DMS53 (cell line): ENCODE measurements at regions not wholly inside any gene's neighbourhood (a gene's known extent, or its start where the extent isn't known, plus 50 kb on each side); places are given as distances from the start of the nearest gene placed in this dataset.

Source experiments
- DNase-seq: peaks from one replicate; lab custom pipeline; 2025; lab: John Stamatoyannopoulos, UW

DNA sequence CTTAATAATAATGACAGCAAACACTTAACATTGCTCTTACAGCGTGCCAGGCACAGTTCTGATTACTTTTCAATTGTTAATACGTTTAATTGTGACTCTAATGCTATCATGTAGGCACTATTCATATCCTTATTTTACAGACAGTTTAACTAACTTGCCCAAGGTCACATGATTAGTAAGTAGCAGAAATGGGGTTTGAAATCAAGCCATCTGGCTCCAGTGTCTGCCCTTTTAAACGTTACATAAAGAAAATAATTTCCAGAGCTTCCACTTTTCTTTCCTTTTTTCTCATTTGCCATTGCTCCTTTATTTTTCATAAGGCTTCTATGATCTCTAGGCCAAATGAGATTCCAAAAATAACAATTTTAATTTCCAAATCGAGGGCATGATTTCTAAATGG is 50.6 kb upstream of the IKZF2 start:
- DNase-seq: no peak

DNA sequence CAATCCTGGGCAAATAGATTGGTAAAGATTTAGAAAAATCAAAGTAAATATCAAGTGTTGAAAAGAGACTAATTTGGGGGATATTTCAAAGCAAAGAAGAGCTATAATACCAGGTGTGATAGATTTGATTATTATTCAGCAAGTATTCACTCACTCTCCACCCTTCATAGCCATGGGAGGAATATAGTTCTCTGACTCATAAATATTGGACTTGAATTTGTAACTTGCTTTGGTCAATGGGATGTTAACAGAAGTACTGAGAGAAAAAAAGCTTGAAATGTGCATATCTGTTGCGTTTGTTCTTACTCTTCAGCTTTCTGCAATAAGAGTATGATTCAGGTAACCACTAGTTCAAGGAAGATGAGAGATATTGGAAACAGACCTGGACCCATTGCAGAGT is 54.5 kb upstream of the IKZF2 start:
- DNase-seq: no peak

DNA sequence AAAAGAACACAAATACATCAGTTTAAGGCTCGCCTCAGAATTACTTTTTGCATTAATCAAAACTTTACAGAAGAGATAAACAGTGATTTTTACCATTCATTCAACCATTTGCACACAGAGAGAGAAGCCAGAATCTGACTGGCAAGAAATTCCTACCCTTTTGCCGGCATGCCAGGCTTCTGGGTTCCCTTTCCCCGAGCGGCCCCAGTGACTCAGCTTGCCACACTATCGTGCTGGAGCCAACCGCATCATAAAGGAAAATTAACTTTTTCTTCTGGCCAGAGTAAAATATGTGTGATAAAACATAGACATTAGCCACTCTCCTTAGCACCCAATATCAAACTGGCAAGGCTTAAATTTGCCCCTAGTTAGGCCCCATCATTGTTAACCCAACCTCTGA is 61.8 kb upstream of the IKZF2 start:
- DNase-seq: no peak

DNA sequence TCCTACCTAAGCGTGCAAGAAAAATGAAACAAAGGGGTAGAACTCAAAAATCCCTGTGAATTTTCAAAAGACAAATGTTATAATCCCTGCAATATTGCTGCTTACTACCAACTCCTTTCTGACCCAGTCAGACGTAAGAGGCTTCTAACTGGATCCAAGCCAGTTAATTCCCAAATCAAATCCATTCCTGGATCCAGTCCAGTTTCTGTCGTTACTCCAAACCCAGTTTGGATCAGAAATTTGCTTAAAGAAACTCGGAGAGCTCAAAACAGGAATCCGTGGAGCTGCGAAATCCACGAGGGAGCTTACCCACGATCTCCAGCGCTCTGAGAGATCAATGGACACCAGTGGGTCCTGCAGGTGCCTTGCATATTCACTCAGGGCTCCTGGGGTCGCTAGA is 62.8 kb upstream of the IKZF2 start:
- no peak for DNase-seq

DNA sequence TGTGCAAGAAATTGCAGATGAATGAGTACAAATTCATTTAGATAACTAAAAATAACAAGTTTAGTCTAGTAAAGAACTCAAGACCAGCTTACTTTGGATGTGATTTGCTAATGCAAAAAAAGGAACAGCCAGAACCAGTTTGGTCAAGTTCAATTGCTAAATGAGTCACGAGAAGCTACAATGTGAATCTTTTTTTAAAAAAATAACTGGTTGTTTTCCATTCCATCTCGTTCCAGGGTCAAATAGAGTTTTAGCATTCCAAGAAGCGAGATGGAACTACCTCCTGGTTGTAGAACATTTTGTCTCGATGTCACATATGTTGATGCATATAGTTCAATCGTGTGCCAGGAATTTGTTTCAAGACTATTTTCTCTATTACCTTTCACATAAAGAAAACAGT is 65.0 kb upstream of the IKZF2 start:
- DNase-seq: no peak

DNA sequence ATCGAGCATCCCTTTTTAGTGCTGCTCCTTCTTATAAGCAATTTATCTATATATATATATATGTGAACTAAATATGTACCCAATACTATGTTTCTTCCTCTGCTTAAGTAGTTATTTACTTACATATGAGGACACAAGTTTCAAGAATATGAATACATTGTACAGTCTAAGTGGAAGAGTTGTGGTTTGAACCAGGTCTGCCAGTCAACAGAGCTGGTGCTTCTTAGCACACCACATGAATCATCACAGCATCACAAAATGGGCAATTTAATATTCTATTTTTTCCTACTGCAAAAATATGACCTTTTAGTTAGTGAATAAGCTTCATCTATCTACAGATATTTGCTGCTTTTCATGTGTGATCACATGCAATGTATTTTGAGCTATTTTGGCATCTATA is 64.4 kb upstream of the SPAG16 start:
- no peak for DNase-seq

DNA sequence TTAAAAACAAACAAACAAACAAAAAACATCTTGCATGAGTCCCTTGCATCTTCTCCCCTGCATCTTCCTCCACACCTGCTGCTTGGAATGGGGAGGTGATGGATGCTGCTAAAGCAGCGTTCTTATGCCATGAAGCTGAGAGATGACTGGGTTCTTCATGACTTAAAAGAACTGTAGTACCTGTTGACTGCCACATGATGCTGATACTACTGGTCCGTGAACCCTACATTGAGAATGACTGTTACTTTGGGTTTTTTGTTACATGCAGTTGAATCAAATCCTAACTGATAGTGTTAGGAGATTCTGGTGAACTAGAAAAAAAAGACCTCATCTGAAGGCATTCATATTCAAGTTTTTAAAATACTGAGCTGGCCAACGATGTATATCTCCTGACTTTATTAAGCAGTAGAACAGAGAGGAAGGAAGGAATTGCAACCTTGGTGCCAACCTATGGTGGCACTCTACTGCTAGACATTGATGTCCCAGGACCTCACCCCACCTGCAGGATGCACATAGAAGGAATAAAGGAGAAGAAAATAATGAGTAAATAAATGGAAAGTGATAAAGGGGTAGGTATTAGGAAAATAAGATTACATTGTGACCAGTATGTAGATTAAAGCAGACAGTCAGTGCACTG is 63.2 kb upstream of the SPAG16 start:
- no peak for DNase-seq

DNA sequence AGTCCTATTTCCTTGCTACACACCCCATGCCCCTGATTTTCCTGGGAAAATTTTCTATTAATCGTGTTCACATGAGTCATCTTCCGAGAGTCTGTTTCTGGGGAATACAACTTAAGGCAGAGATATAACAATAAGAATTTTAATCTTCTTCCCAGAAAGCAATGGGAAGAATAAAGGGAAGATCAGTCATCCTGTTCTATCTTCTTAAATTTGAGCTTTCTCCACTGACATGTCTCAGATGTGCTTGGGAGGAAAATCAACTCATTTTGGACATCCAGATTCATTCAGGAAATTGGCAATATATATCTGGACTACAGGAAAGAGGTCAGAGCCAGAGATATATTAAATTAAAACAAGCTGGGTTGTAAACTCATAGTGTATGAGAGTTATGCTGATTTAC is 62.3 kb upstream of the SPAG16 start:
- DNase-seq: no peak

DNA sequence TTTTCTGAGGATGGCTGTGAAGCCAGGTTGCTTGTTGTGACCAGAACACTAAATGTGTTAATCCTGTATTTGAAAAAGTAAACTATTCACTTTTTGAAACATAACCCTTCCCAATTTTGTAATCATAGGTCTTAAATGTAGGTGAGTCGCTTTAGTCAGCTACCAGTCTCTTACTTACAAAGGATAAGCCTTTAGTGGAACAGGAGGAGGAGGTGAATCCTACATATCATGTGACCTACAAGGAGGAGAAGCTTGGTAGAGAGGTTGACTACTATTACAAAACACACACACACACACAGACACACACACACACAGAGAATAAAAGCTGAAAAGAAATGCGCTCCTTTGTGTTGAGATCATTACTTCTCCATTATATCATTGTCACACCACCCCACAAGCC is 59.9 kb upstream of the SPAG16 start:
- DNase-seq: no peak

DNA sequence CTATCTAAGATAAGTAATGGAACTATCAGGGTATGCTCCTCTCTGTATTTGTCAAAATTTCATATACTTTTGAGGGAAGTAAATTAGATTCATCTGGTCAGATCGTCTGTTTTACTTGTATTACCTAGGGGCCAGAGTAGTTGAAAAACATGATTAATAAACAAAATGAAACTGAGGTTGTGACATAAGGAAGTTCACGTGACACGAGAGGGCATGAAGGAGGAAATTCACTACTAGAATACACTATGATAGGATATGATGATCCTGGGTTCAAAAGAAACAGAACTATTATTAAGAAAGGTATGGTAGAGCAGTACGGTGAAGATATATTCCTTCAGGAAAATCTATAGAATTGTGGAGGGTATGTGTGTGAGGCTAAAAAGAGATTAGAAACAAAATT is 58.4 kb upstream of the SPAG16 start:
- no peak for DNase-seq

DNA sequence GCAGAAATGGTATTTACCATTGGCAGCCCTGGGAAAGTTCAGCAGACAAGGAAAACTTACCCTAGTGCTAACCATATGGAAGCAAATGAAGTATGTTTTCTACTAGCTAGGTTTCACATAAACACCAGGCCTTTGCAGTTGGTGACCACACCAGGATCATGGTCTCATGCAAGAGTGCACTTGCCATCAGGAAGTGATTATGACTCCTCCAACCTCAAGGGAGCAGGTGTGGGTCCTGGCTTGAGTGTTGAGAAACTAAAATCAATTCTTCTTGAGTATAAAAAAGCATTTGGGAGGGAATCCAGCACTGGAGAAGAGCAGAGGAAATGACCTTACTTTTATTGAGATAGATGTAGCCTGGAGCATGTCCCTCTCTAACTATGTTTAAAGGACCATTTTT is 56.8 kb upstream of the SPAG16 start:
- DNase-seq: peak; percentile 25

DNA sequence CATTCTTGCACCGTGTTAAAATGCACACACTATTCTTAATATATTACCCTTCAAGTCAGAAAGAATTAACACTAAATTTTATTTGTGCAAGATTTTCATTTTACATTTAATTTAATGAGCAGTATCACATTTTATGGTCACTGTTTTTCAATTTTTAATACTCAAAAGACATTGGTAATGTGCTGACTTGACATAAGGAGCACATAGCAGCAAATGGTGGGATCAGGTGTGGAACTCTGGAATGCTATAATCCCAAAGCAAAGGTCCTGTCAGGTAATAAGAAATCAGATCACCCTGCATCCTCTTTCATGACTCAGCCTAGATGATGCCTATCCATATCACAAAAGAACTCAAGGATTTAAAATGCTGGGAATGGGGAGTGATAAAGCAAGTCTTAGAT is 55.6 kb upstream of the SPAG16 start:
- DNase-seq: no peak

DNA sequence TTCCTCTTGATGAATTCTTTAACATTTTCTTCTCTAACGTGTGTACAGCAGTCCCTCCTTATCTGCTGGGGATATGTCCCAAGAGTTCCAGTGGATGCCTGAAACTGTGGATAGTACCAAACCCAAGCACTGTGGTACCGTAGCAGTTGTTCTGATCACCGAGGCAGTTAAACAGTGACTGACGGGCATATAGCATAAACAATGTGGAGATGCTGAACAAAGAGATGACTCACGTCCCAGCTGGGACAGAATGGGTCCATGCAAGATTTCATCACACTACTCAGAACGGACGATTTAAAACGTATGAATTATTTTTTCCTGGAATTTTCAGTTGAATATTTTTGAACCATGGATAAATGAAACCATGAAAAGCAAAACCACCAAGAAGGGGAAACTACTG is 54.5 kb upstream of the SPAG16 start:
- DNase-seq: peak; percentile 73

DNA sequence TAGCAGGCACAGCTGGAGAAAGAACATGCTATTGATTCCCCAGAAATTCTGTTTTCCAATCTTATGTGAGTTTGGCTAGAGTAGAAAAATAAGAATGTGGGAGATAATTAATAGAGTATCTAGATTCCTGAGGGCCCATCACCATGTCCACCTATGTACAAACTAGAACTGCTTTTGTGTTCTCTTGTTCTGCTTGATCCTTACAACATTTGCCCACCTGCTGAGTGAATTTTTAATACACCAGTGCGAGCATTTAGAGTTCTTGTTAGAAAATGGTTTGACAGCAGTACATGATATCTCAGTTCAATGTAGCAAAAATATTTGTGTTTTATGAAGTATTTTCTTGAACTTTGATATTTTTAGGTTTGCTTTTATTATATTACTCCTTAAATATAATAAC is 52.3 kb upstream of the SPAG16 start:
- DNase-seq: no peak

DNA sequence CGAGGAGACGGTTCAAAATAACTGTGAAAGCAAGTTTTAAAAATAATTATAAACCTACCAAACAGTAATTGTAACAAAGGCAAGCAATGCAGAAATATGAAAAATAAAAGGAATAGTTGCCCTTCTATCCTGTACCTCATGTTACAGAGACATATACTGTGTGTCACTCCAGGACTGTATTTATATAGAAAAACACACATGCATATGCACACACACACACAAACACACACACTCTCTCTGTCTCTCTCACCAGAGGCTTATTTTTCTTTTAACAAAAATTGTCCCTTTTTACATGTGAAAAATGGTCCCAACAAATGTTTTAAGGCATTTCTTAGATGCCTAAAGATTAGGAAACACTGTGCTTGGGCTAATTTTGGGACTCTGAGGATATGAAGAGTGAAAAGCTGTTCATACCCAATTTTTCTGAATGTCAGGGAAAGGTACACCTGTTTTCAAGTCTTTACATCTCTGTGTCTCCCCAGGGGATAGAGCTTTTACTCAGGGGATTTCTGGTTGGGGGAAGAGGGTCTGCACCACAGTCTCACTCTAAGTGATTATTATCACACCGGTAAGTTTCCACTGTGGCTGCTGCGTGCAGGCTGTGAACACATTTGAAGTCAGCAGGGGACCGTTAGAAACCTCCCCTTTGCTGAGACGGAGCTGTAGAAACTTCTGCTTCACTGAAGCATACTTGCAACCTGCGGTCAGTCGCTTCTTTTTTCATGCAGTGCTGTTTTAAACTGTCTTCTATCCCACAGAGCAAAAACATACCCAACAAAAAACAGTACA is 51.4 kb upstream of the SPAG16 start:
- no peak for DNase-seq

DNA sequence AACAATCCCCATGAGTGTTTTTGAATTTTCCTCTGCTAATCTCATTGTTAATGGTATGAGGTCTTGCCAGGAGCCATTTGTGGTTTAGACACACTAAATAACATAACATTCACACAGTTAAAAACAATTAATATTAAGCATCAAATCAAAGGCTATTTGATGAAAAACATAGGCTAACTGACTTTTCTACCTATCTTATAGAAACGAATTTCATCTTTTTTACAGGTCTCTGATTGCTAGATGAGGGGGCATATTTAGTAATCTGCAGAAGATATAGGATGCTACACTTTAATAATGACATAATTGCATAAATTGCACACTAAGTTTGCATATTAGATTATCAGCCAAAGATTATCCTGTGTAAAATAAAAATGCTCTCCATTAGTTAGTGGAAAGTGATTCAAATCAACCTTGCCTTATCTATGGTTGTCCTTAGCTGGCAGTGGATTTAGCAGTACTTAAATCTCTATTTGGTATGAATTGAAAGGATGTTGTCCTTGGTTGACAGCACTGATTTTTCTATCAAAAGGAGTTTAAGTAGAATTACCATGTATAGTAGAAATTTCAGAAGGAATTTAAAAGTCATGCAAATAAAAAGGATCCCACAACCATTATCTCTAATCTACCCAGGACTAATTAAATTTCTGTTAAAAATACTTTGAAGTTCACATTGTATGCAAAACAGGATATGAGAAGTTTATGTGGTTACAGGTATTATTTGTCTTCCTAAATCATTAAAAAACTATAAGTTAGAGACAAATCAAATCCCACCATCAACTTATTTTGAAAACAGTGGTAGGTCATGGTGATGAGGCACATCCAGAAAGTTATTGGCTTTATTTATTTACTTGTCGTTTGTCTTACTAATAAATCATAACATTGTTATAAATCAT is 50.6 kb upstream of the SPAG16 start:
- DNase-seq: no peak
